Germinal center (tissue), 1 donor: ENCODE measurements at regions not wholly inside any gene's neighbourhood (a gene's known extent, or its start where the extent isn't known, plus 50 kb on each side); places are given as distances from the start of the nearest gene placed in this dataset.

Experiments used
- DNase-seq: peaks from one replicate; pipeline ENCODE4 v3.0.0; 2012; ENCODE audit warnings: mixed read lengths, low spot score

DNA sequence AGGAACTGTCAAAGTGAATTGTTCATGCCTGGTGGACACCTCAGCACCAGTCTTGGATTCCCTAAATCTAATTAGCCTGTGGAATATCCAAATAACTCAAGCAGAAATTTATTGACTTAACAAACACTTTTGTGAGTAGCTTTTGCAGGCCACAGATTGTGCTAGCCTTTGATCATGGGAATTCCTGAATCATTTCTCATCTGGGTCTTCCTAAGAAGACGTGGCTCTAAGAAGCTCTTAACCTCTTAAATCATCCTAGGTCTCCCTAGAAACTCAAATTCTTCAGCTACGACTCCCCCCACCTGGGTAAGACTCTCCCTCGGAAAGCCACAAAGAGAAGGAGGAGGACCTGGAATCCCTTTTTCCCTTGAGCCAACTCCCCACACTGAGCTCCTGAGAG, 53.8 kb upstream of the PSEN2 start:
- DNase-seq: no peak

DNA sequence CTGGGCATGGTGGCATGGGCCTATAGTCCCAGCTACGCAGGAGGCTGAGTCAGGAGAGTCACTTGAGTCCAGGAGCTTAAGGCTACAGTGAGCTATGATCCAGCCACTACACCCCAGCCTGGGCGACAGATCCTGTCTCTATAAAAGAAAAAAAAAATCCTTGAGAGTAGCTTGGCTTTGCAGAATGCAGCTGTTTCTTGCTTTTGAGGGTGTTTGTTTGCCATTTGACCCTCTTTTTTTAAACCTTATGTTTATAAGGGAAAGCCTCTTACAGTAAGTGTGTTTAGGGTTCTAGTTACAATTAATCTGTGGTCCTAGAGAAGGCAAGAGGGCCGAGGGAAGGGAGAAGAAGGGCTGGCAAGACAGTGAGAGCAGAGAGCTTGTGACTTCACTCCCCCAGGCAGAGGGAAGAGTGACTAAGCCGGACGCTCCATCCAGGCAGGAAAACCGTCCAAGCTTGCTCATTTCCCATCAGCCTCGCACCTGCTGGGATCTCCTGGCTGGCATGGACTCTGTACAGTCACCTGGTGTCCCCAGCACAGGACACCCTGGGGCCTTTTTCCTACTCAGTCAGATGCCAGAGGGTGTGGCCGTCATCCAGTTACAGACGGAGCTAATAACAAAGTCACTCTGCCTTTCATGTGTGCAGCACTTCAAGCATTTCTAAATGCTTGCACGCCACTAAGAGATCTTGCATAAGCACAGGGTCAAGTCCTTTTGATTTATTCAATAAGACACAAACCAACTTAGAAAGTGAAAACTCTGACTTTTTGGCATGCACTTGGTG, 55.5 kb upstream of the PSEN2 start:
- no peak for DNase-seq

DNA sequence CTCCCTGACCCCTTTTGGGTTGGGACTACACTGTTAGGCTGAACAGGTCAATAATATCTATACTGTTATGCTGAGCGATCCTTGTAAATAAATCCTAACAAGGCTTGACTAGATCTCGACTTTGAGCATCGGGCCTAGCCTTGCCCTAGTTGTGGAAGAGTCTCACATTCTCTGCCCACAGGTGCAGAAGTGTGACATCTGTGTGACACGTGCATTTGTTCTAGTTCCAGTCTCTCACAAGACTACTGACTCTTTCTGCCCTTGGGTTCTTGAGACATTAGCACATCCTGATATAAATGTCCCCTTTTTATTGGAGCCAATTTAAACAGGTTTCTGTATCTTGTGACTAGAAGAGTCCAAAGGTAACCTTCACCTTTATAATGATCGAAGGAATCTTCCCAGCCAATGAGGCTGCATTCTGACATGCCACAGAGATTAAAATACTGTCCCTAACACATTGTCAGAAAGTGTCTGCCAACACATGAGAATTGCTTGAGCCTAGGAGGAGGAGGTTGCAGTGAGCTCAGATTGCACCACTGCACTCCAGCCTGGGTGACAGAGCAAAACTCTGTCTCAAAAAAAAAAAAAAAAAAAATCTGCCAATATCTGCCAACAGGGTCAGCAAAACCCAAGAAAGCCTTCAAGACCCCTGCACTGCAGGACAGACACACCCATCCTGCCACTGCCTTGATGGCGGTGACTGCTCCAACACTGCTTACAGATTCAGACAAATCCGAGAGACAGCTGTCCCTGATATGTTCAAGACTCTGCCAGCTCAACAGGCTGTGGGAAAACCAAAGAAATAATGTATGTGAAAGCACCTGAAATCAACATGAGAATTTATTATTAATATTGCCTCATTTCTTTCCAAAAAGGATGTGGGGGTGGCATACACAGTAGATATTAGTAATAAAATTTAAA, 56.5 kb upstream of the PSEN2 start:
- DNase-seq: no peak

DNA sequence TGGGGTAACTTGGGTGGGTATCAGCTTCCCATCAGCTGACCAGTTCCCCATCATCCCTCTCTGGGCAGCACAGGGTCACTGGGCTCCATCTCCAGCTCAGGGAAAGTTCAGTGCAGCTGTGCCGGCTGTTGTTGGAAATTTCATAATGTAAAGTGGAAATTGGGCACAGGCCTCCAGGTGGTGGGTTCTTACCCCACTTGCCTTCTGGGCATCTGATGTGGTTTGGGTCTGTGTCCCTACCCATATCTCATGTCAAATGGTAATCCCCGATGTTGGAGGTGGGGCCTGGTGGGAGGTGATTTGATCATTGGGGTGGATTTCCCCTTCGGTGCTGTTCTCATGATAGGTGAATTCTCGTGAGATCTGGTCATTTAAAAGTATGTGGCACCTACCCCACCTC, 59.7 kb upstream of the PSEN2 start:
- no peak for DNase-seq

DNA sequence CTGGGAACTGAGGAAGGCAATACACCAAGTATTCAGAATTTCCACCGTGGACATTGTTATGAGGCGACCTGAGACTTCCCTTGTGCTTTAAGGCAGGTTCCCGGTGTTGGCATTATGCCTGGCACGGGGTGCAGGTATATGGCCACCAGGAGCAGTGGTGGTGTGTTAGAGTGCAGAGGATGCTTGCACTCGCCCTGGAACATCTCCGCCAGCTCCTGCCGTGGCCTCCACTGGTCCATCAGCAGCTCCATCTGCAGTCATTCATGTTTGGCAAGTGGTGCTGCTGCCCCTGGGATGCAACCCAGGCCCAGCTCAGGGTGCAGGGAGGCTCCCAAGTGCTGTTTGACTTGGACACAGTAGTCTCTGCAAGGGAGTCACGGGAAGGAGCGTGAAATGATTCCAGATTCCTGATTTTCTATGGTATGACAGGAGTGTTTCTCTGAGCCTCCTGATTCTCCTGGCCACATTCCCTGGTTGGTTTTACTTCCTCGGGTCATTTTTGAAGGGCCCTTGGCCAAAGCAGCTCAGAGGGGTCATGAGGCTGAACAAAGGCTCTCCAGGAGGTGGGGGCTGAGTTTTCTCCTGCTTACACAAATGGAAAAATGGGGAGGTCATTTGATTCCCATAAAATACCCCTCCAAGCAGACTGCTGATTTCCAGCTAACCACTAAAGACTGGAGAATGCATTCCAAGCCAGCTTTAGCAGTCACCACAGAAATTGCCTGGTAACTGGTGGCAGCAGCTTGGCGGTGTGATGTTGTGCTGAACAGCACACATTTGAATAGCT, 60.4 kb upstream of the PSEN2 start:
- no peak for DNase-seq

DNA sequence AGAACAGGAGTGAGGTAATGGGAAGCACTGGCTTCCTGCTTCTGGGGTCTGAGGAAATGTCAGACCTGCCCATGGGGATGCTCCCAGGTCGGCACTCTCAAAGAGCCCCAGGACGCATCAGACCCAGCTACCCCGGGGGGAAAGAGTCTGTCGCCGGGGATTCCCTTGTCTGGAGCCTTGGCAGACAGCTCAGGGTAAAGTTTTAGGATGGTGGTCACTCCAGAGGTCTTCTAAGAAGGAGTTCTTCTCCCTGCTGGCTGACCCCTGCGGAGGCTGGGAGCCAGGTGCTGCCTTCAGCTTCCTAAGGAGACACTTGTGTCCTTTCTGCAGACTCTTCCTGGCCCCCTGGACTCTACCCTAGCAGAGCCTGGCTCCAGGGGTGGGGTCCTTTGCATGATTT, 61.9 kb upstream of the PSEN2 start:
- DNase-seq: no peak

DNA sequence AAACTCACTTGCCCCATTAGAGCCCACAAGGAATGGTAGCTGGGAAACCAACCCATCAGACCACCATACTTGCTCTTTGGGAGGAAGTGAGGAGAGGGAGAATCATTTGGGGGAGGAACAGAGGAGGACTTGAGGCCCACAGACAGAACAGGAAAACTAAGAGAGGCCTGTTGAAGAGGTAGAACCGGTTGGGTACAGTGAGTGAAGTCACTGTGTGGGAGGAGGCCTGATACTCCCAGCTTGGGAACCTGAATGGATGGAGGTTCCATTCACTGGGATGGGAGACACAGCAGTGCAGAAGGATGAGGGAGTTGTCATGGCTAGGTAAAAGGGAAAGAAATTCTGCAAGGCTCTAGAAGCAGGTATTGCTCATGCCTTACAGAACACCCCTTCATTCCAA, 63.4 kb upstream of the PSEN2 start:
- no peak for DNase-seq

DNA sequence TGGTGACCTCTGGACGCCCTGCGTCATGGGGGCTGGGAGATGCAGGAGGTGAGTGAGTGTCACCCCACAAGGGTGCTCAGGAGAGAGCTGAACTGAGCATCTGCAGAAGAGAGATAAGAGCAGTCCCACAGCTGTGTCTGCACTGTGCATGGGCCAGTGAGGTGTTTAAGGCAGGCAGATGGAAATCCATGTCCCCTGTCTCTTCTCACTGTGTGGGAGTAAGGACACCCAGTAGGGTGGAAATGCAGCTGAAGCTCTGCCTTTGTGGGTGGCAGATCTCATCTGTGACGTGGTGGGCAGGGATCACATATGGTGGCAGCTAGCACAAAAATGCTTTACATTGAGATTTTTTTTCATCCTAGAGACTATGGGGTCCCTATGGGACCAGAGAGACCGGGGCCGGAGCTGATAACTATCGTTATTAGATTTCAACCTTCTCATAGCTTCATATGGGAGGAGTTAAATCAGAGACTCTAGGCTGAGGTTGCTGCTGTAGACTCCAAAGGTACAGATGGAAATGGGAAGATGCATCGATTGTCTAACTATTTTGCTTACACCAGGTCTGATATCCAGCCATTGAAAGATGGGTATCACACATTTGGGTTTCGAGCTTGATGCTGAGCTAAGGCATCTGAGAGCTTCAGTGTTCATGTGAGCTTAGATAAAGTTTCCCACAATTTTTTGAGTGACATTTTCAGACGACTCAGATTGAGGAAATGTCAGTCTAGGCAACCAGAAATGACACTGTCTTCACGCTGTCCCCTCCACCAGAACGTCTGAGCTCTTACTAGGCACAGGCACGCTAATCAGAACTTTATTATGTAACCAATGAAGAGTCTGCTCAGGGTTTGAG, 65.3 kb upstream of the PSEN2 start:
- no peak for DNase-seq

DNA sequence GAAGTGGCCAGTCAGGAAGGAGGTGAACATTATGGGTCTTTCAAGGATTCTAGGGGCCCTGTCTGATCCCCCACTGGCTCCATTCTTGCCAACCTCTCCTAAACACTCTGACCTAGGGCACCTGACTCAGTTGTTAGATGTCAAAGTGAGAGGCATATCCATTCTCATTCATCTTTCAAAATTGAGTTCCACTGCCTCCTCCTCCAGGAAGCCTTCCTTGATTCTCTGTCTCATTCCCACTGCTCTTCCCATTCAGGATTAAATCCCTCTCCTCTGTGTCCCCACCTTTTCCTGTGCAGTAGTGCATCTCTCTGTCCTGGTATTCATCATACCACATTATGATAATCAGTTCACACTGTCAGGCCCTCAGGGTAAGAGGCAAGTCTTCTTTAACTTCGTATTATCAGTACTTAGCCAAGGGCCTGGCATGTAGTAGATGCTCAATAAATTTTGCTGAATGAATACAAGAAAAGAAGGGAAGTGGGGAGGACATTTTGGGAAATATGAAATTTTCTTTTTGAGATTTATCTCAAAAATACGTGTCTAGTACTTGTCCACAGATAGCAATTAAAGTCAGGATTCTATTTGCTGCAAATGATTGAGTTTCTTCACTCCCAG, 61.8 kb upstream of the ITPKB start:
- no peak for DNase-seq

DNA sequence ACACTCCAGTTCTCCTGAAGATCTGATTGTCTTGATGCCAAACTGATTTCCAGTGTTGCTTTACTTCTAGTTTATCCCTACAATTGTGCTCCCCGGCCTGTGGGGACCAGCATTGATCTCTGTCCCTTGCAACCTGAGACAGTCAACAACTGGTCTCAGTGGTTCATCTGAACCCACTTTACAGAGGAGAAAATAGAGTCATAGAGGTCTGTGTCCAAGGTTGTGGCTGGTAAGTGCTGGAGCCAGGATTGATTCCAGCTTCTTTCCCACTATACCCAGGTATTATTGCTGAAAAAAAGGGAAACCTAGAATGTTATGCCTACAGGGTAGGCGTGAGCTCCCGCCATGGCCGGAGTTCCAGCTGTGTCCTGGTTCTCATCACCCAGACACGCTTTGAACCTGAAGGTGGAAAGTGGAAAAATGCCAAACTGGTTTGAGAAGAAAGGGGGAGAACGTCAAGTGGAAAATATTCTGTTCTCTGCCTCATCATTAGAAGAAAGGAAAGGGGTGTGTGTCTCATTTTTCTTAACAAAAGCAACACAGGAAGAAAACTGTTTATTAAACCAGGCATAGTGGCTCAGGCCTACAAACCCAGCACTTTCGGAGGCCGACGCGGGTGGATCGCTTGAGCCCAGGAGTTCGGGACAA, 60.7 kb upstream of the ITPKB start:
- DNase-seq: no peak

DNA sequence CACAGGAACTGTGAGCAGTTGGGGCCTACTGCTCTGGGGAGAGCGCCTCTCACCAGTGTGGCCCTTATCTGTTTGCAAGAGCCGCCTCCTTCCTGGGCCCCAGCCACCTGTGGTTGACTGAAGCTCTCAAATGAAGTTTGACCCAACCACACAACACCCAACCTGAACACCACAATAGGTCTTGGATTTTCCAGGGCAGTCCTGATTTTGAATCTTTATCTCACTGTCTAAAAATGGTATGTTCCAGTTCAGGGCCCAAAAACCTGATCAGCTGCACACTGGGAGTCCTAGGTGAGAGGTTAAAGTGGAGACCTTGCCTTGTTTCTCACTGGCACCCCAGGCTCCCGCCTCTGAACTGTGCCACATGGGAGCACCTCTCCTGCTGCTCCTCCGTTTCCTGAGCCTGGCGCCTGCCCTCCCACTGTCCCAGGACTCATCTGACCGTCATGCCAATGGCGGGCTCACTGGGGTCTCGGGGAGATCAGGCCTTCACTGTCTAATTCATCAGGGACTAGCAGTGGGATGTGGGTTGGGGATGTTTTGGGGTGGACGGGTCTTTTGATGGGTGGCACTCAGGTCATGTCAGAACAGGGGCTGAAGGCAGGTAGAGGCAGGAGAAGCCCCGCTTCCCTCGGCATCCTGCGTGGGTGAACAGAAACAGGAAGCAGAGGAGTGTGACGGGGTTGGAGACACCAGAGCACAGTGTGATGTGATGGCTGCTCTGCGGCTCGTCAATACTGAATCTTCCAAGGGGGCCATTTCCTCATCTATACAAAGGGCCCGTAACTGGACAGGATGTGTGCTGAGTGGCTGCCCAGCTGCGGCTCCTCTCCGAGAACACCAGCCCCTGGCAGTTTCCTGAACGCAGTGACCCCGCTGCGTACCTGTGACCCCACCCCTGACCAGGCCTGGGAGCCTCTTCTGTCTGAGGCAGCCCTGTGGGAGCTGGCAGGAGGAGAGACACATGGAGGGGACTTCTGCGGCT, 59.6 kb upstream of the ITPKB start:
- DNase-seq: peak; percentile 55

DNA sequence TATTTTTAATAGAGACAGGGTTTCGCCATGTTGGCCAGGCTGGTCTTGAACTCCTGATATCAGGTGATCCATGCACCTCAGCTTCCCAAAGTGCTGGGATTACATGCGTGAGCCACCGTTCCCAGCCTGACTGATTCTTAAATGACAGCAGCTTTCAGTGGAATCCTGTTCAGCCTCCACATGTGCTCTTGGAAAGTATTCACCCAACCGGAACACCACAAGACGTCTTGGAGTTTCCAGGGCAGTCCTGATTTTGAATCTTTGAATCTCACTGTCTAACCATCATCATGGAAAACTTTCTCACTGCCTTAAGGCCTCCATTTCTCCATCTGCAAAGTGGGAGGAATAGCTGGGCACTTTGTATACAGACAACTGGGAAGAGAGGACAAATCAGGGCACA, 58.1 kb upstream of the ITPKB start:
- no peak for DNase-seq

DNA sequence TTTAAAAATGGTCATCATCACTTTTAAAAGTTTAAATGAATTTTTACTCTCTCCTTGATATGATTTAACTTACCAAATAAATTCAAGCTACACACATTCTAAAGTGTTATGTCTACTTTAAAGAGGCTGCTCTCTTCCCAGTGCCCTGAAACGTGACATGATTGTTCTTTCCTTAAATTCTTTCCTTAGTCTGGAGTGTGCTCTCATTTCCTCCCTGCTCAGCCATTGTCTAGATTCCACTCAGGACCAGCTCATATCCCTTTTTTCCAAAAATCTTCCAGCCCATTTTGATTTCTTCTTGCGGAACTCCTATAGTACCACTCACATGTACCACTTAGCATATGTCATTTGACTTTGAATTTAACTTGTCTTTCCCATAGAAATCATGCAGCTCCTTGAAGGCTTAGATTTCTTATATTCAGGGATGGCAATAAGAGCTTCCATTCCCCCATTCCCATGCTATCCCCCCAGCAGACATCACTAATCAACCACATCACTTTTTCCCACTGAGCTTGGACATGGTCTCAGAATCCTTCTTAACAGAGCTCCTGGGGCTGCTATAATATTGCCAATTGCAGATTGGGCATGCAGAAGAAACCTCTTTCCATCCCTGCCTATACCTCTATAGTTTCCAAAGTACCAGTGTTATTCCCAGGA, 54.7 kb upstream of the ITPKB start:
- no peak for DNase-seq

DNA sequence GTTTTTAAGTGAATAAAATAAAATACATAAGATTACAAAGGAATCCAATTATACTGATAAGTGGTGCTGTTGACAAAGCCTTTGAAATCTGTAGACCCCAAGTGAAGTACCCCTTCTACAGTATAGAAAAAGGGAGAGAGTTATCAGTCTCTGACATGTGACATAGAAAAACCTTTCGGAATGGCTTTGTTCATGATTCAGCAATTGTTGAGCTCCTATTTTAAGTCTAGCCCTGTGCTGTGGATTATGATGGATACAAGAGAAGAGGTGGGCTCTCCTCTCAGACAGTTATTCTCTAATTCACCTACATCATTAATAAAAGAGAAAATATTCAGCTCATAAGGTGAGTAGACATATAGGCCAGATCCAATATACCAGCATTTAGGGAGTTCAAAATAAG, 53.3 kb upstream of the ITPKB start:
- no peak for DNase-seq

DNA sequence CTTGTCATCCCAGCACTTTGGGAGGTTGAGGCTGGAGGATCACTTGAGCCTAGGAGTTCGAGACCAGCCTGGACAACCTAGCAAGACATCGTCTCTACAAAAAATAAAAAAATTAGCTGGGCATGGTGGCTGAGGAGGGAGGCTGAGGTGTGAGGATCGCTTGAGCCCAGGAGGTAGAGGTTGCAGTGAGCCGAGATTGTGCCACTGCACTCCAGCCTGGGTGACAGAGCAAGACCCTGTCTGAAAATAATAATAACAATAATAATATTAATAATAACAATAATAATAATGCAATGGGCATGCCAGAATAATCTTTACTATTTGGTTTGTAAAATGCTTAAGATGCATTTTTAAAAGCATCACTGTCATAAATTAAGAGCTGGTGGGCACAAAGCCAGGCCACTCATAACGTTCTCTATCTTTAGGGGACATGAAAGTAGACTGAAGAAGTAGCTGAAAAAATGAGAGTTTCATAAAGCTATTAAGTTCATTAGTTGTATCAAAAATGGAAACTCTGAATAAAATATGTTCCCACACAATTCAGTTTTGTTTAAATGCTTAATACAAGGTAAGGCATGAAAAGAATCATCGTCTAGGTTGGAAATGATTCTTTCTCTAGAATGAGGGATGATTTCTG, 51.6 kb upstream of the ITPKB start:
- no peak for DNase-seq

DNA sequence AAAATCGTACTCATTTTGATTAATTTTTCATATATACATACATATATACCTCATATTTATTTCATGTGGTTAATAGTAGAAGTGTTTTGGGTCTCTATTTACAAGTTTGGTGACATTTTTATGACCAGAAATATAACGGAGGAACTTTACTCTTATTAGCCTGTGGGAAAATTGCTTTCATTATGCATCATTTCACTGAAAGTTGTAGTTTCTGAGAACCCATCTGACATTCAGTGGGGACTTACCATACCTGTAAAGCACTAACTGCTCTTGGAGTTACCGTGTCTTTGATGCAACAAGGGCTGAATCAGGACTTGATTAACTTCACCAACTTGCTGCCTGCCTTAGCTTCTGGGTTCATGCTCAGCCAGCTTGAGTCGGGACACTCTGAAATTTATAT, 49.9 kb upstream of the ITPKB start:
- DNase-seq: no peak
